ENCODE measurements at regions not wholly inside any gene's neighbourhood (a gene's known extent, or its start where the extent isn't known, plus 50 kb on each side); places are given as distances from the start of the nearest gene placed in this dataset.

- TF ChIP-seq POLR2A (IDR thresholded peaks at IDR 0.05; ENCODE audit: insufficient read depth in 1 of 2, low read depth in 2 of 2, low read length in 2 of 2): no peak
- TF ChIP-seq, protein P1, sequence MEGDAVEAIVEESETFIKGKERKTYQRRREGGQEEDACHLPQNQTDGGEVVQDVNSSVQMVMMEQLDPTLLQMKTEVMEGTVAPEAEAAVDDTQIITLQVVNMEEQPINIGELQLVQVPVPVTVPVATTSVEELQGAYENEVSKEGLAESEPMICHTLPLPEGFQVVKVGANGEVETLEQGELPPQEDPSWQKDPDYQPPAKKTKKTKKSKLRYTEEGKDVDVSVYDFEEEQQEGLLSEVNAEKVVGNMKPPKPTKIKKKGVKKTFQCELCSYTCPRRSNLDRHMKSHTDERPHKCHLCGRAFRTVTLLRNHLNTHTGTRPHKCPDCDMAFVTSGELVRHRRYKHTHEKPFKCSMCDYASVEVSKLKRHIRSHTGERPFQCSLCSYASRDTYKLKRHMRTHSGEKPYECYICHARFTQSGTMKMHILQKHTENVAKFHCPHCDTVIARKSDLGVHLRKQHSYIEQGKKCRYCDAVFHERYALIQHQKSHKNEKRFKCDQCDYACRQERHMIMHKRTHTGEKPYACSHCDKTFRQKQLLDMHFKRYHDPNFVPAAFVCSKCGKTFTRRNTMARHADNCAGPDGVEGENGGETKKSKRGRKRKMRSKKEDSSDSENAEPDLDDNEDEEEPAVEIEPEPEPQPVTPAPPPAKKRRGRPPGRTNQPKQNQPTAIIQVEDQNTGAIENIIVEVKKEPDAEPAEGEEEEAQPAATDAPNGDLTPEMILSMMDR (CRISPR knock-in tag; IDR thresholded peaks at IDR 0.05): no peak
- TF ChIP-seq PHF8 (CRISPR knock-in tag; IDR thresholded peaks at IDR 0.05): no peak
- no peak for TF ChIP-seq NFAT5 (CRISPR knock-in tag; IDR thresholded peaks at IDR 0.05)
- TF ChIP-seq TBX3 (IDR thresholded peaks at IDR 0.05; ENCODE audit: borderline replicate concordance): no peak
These were observed 729.0 kb downstream of the FAM181B start for GRCh38 chr11:82004537-82005213.
